ENCODE measurements at regions not wholly inside any gene's neighbourhood (a gene's known extent, or its start where the extent isn't known, plus 50 kb on each side); places are given as distances from the start of the nearest gene placed in this dataset.
"Not testable (repeated sequence)": the region's sequence is repeated elsewhere in the genome, so short reads cannot be mapped to it uniquely, and the experiment has no call there.

- Mint-ChIP-seq H3K36me3 (ENCODE audit: low read depth) (no peaks in the 10 kb centered on the region), H3K27me3 (no peaks in the 10 kb centered on the region), H3K9me3 (peaks cover 30% of the 10 kb centered on the region), H3K27ac (no peak overlapping the region), H3K4me1 (peaks cover 2% of the 10 kb centered on the region), H3K4me3 (no peak overlapping the region)
- DNase-seq = no peak
- ChIA-PET POLR2A (no interaction called here), CTCF (no interaction called here)
Measured at GRCh38 chr14:89743828-89744227, 210.7 kb downstream of the EFCAB11 start.

- H3K27ac Mint-ChIP-seq = no peak overlapping the region
- H3K9me3 Mint-ChIP-seq = peaks cover 24% of the 10 kb centered on the region
- no peaks in the 10 kb centered on the region for H3K36me3 Mint-ChIP-seq (ENCODE audit: low read depth)
- H3K4me3 Mint-ChIP-seq = no peak overlapping the region
- no peaks in the 10 kb centered on the region for H3K27me3 Mint-ChIP-seq
- POLR2A ChIA-PET = no interaction called here
- DNase-seq = no peak
- peaks cover 2% of the 10 kb centered on the region for H3K4me1 Mint-ChIP-seq
- CTCF ChIA-PET = no interaction called here
Measured at GRCh38 chr14:89740241-89740640, 214.3 kb downstream of the EFCAB11 start.

- H3K4me1 Mint-ChIP-seq = no peaks in the 10 kb centered on the region
- peaks cover 11% of the 10 kb centered on the region for H3K9me3 Mint-ChIP-seq
- H3K27me3 Mint-ChIP-seq = peaks cover 3% of the 10 kb centered on the region
- no peak overlapping the region for H3K27ac Mint-ChIP-seq
- ChIA-PET POLR2A (no interaction called here), CTCF (interaction anchor here (0.7 kb wide), 1 partner anchor 106 kb away, joined by 3 read pairs; no protein-coding TSS in a partner anchor)
- no peak for DNase-seq
- H3K4me3 Mint-ChIP-seq = no peak overlapping the region
- no peaks in the 10 kb centered on the region for H3K36me3 Mint-ChIP-seq (ENCODE audit: low read depth)
Measured at GRCh38 chr14:89736881-89737280, 217.6 kb downstream of the EFCAB11 start.

DNA sequence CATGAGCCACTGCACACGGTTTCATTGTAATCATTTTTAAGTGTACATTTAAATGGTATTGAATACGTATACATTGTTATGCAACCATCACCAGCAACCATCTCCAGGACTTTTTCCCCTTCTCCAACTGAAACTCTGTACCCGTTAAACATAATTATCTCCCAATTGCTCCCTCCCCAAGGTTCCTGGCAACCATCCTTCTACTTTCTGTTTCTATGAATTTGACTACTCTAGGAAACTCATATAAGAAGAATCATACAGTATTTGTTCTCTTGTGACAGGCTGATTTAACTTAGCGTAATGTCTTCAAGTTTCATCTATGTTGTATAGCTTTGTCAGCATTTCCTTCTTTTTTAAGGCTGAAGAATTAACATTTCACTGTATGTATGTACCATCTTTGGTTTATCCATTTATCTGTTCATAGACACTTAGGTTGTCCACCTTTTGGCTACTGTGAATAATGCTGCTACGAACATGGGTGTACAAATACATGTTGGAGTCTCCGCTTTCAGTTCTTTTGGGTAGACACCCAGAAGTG, 223.1 kb downstream of the EFCAB11 start:
- CTCF ChIA-PET = no interaction called here
- POLR2A ChIA-PET = no interaction called here

GRCh38 chr14:89730687-89731086, 223.8 kb downstream of the EFCAB11 start:
- ChIA-PET POLR2A (no interaction called here), CTCF (no interaction called here)
- no peak overlapping the region for H3K27ac Mint-ChIP-seq
- H3K27me3 Mint-ChIP-seq = peaks cover 3% of the 10 kb centered on the region
- peaks cover 4% of the 10 kb centered on the region for H3K9me3 Mint-ChIP-seq
- peaks cover 6% of the 10 kb centered on the region for H3K4me1 Mint-ChIP-seq
- no peak overlapping the region for H3K4me3 Mint-ChIP-seq
- no peaks in the 10 kb centered on the region for H3K36me3 Mint-ChIP-seq (ENCODE audit: low read depth)
- no peak for DNase-seq

More for the DNA sequence above, 223.1 kb downstream of the EFCAB11 start:
- Mint-ChIP-seq H3K4me1 (peaks cover 3% of the 10 kb centered on the region), H3K36me3 (ENCODE audit: low read depth) (no peaks in the 10 kb centered on the region), H3K9me3 (peaks cover 4% of the 10 kb centered on the region), H3K27ac (no peak overlapping the region), H3K4me3 (no peak overlapping the region), H3K27me3 (peaks cover 3% of the 10 kb centered on the region)
- DNase-seq = no peak

DNA sequence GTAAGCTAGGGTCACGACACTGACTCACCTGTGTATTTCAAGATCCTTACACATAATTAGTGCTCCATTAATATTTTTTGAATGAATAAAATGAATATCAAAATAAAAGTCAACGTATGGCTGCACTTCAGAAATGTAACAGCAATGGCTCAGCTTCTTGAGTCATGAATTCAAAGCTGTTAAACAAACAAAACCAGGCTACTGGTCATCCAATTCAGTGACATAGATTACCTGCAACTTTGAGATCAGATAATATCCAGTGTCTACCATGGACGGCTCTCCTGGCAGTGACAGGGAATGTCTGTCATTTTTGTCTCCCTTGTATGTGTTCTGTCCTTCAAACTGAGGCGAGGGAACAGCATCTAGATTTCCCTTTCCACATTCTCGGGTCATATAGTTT, 225.6 kb downstream of the EFCAB11 start:
- H3K36me3 Mint-ChIP-seq (ENCODE audit: low read depth) = no peaks in the 10 kb centered on the region
- ChIA-PET CTCF (interaction anchor here (1.3 kb wide), 1 partner anchor 11 kb away, joined by 3 read pairs; no protein-coding TSS in a partner anchor), POLR2A (no interaction called here)
- peaks cover 3% of the 10 kb centered on the region for H3K27me3 Mint-ChIP-seq
- no peak overlapping the region for H3K27ac Mint-ChIP-seq
- peaks cover 21% of the 10 kb centered on the region for H3K4me1 Mint-ChIP-seq
- no peak overlapping the region for H3K4me3 Mint-ChIP-seq
- peaks cover 2% of the 10 kb centered on the region for H3K9me3 Mint-ChIP-seq
- DNase-seq = no peak

- H3K9me3 Mint-ChIP-seq; H3K27ac Mint-ChIP-seq; H3K4me3 Mint-ChIP-seq; CTCF ChIA-PET; DNase-seq; H3K36me3 Mint-ChIP-seq (ENCODE audit: low read depth); H3K27me3 Mint-ChIP-seq: not testable (repeated sequence)
- POLR2A ChIA-PET = interaction anchor here (1.4 kb wide), 1 partner anchor 106 kb away, joined by 4 read pairs; no protein-coding TSS in a partner anchor
- H3K4me1 Mint-ChIP-seq = peaks cover 46% of the 10 kb centered on the region
Measured at GRCh38 chr14:89726226-89726625, 228.3 kb downstream of the EFCAB11 start.

DNA sequence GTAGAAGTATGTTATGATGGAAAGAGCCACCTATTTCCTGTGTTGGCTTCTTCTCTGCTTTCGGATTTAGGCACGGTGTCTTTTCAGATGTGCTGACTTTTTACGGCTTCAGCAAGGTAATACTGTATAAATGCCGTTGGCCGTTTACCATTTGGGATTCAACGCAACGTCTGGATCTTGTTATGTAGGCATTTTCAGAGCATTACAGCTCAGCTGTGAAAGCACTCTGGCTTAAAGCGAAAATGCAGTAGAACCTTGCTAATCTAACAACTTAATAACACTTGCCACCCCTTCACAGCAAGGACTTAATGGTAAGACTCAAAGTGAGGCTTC, 229.9 kb downstream of the EFCAB11 start:
- Mint-ChIP-seq H3K4me3 (peak overlapping the region; percentile 60), H3K27me3 (no peaks in the 10 kb centered on the region), H3K9me3 (peaks cover 5% of the 10 kb centered on the region), H3K27ac (peak overlapping the region; percentile 76), H3K36me3 (ENCODE audit: low read depth) (peaks cover 11% of the 10 kb centered on the region), H3K4me1 (peaks cover 62% of the 10 kb centered on the region)
- ChIA-PET POLR2A (interaction anchor here (1.2 kb wide), 1 partner anchor 9 kb away, joined by 3 read pairs; no protein-coding TSS in a partner anchor), CTCF (no interaction called here)
- DNase-seq = peak; percentile 31

DNA sequence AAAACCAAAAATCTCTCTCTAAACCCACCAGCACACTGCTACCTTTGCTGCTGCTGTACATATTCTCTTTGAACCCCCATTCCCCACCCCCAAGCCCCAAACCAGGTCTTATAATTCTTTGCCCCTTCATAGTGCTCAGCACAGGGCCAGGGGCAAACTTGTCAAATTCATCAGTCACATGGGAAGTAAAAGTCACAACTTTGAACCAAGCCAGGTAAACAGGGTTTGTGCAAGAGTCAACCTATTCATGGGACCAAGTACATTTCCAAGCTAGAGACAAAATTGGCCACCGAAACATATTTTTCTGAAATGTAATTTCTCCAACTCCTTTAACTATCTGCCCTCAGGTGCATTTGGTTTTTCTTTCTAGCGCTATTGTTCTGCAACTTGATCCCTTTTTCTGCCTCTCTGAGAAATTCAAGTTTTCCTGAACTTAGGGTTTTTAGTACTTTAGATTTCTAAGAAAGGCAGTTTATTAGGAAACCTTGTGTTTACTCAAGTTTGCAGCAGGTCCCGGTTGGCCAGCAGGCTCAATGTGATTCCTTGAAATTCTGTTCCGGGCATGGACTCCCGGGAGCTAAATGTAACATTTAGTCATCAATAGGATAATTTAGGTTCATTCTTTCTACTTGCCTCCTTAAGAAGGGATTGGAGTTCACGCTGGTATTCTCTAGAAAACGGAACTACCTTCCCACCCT, 230.5 kb downstream of the EFCAB11 start:
- no peak for DNase-seq
- H3K9me3 Mint-ChIP-seq = peaks cover 5% of the 10 kb centered on the region
- peaks cover 11% of the 10 kb centered on the region for H3K36me3 Mint-ChIP-seq (ENCODE audit: low read depth)
- CTCF ChIA-PET = no interaction called here
- H3K27me3 Mint-ChIP-seq = no peaks in the 10 kb centered on the region
- H3K4me3 Mint-ChIP-seq = peak overlapping the region; percentile 60
- POLR2A ChIA-PET = no interaction called here
- peaks cover 67% of the 10 kb centered on the region for H3K4me1 Mint-ChIP-seq
- peak overlapping the region; percentile 76 for H3K27ac Mint-ChIP-seq

- no peak overlapping the region for H3K4me3 Mint-ChIP-seq
- CTCF ChIA-PET = interaction anchor here (1.0 to 2.1 kb wide), 7 partner anchors 20 to 104 kb away, joined by 3 to 18 read pairs (median 4); no protein-coding TSS in a partner anchor
- H3K4me1 Mint-ChIP-seq = peaks cover 69% of the 10 kb centered on the region
- peaks cover 11% of the 10 kb centered on the region for H3K36me3 Mint-ChIP-seq (ENCODE audit: low read depth)
- no peak for DNase-seq
- no peaks in the 10 kb centered on the region for H3K27me3 Mint-ChIP-seq
- peak overlapping the region; percentile 96 for H3K27ac Mint-ChIP-seq
- POLR2A ChIA-PET = interaction anchor here (0.9 to 2.4 kb wide), 18 partner anchors 9 to 544 kb away, joined by 3 to 50 read pairs (median 4); partner anchors contain the start of gene TDP1
- H3K9me3 Mint-ChIP-seq = peaks cover 5% of the 10 kb centered on the region
Measured at GRCh38 chr14:89721956-89722355, 232.6 kb downstream of the EFCAB11 start.

DNA sequence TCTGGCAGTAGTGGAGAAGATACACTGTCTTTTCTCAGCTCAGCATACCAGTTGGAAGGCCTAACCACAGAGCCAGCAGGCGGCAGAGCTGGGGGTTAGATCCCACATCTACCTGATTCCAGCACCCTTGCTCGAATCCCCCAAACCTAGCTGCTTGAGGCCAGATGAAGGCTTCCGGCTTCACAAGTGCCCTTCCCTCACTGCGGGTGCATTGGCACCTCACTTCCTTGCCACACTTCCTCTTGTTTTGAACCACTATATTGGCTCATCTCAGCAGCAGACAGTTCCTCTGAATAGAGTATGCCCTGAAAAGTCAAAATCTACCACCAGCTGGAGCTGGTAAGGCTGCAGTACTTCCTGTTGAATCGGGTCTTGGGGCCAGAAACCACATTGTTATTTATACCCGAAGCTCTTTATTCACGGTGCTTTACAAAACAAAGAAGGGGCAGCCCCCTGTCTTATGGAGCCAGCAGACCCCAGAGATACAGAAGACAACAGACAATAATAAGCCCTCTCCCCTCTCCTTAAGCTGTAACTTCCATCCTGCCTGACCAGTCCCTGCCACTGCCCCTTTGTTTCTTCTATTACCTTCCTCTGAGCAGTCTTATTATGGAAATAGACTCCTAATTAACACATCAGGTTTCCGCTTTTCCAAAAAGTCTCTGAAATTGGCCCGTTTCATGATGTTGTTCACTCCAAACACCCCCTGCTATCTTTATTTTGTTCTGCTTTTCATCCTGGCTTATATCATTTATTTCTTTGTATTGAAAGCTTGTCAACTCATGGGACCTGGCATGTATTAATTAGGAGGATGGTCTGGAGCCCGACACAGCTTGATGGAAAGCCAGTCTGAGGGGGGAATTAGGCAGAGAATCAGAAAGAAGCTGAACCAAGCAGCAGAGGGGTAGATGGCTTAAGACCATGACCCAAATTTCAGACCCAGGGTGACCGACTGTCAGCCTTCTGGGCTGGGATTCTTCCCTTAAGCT, 233.5 kb downstream of the EFCAB11 start:
- H3K4me3 Mint-ChIP-seq = peak overlapping the region; percentile 33
- peaks cover 68% of the 10 kb centered on the region for H3K4me1 Mint-ChIP-seq
- H3K9me3 Mint-ChIP-seq = peaks cover 5% of the 10 kb centered on the region
- H3K36me3 Mint-ChIP-seq (ENCODE audit: low read depth) = peaks cover 11% of the 10 kb centered on the region
- no peaks in the 10 kb centered on the region for H3K27me3 Mint-ChIP-seq
- DNase-seq = peak; percentile 85
- peak overlapping the region; percentile 96 for H3K27ac Mint-ChIP-seq
- ChIA-PET CTCF (interaction anchor here (0.6 to 2.1 kb wide), 15 partner anchors 9 to 544 kb away, joined by 3 to 18 read pairs (median 3); no protein-coding TSS in a partner anchor), POLR2A (interaction anchor here (0.5 to 2.4 kb wide), 25 partner anchors 8 to 544 kb away, joined by 3 to 50 read pairs (median 4); partner anchors contain the start of gene TDP1)

- CTCF ChIA-PET = interaction anchor here (0.6 to 2.1 kb wide), 12 partner anchors 8 to 289 kb away, joined by 3 to 18 read pairs (median 4); no protein-coding TSS in a partner anchor
- peaks cover 63% of the 10 kb centered on the region for H3K4me1 Mint-ChIP-seq
Measured at GRCh38 chr14:89720076-89720687, 234.3 kb downstream of the EFCAB11 start.

More at GRCh38 chr14:89720076-89720687, 234.3 kb downstream of the EFCAB11 start:
- no peaks in the 10 kb centered on the region for H3K27me3 Mint-ChIP-seq
- DNase-seq = peak; percentile 24
- H3K36me3 Mint-ChIP-seq (ENCODE audit: low read depth) = peaks cover 11% of the 10 kb centered on the region
- peaks cover 5% of the 10 kb centered on the region for H3K9me3 Mint-ChIP-seq
- H3K27ac Mint-ChIP-seq = peak overlapping the region; percentile 96
- peak overlapping the region; percentile 33 for H3K4me3 Mint-ChIP-seq
- POLR2A ChIA-PET = interaction anchor here (0.7 to 2.4 kb wide), 17 partner anchors 12 to 543 kb away, joined by 3 to 50 read pairs (median 7); partner anchors contain the start of gene TDP1
